CD4-positive, alpha-beta T cell (primary cell): ENCODE measurements at regions not wholly inside any gene's neighbourhood (a gene's known extent, or its start where the extent isn't known, plus 50 kb on each side); places are given as distances from the start of the nearest gene placed in this dataset.

Experiments
- ATAC-seq: fragments of 200-7000 bp; cut with Tn5 transposase; one replicate; pipeline ENCODE4 v1.10.0; 2022; ENCODE audit warnings: mild to moderate bottlenecking; ENCODE audit not compliant: poor library complexity
- CTCF ChIA-PET: fragments of 350-600 bp; sonication (Branson Sonifier 250); formaldehyde crosslinking; loops from one replicate; lab custom pipeline; 2021; ENCODE audit warnings: antibody characterized with exemption, inconsistent platforms; lab: Charles Lee
- POLR2A ChIA-PET: fragments of 350-600 bp; sonication (Branson Sonifier 250); formaldehyde crosslinking; loops from one replicate; lab custom pipeline; 2021; ENCODE audit warnings: antibody characterized with exemption, inconsistent platforms; lab: Charles Lee
- DNase-seq, 14 experiments: peaks; one replicate each; pipeline ENCODE4 v3.0.0-alpha.2; 2013 to 2020; ENCODE audit warnings: mixed read lengths in 2 of 14
- H3K27ac ChIP-seq, 2 donors: one replicate each; pipeline versions ENCODE4 v1.5.1 to v1.7.0; 2013; ENCODE audit warnings: low read length in 2 of 2, low read depth in 1 of 2, mild to moderate bottlenecking in 1 of 2
- H3K27me3 ChIP-seq, 2 experiments: 1 replicate in 1 of 2; 2 replicates in 1 of 2; pipeline versions ENCODE4 v1.6.1 to v1.7.0; 2013; ENCODE audit warnings: low read length in 2 of 2, control low read depth in 1 of 2, mild to moderate bottlenecking in 1 of 2, moderate library complexity in 1 of 2; ENCODE audit not compliant: insufficient read depth in 2 of 2, control insufficient read depth in 1 of 2
- H3K36me3 ChIP-seq: one replicate; pipeline ENCODE4 v1.6.1; 2013; ENCODE audit warnings: low read length, control low read depth; ENCODE audit not compliant: insufficient read depth
- H3K4me1 ChIP-seq: one replicate; pipeline ENCODE4 v1.6.1; 2013; ENCODE audit warnings: low read length, control low read depth; ENCODE audit not compliant: insufficient read depth
- H3K4me3 ChIP-seq: one replicate; pipeline ENCODE4 v1.5.1; 2013; ENCODE audit warnings: mild to moderate bottlenecking, low read length, moderate library complexity
- H3K9me3 ChIP-seq, 2 experiments: 1 replicate in 1 of 2; 2 replicates in 1 of 2; pipeline versions ENCODE4 v1.6.1 to v1.7.0; 2013; ENCODE audit warnings: low read length in 2 of 2, mild to moderate bottlenecking in 2 of 2, control low read depth in 1 of 2, moderate library complexity in 1 of 2; ENCODE audit not compliant: control insufficient read depth in 1 of 2, insufficient read depth in 1 of 2
- H3K27ac Mint-ChIP-seq: one replicate; pipeline ENCODE4 v1.8.0; 2020; ENCODE audit warnings: mixed read lengths
- H3K27me3 Mint-ChIP-seq: one replicate; pipeline ENCODE4 v1.8.0; 2021; ENCODE audit warnings: mixed read lengths
- H3K36me3 Mint-ChIP-seq: one replicate; pipeline ENCODE4 v1.8.0; 2021; ENCODE audit warnings: low read depth, mixed read lengths
- H3K4me1 Mint-ChIP-seq: one replicate; pipeline ENCODE4 v1.8.0; 2021; ENCODE audit warnings: low read depth, mixed read lengths
- H3K4me3 Mint-ChIP-seq: one replicate; pipeline ENCODE4 v1.8.0; 2020; ENCODE audit warnings: mild to moderate bottlenecking, mixed read lengths
- H3K9me3 Mint-ChIP-seq: one replicate; pipeline ENCODE4 v1.8.0; 2020; ENCODE audit warnings: mixed read lengths
- intact Hi-C, 2 experiments: fragments of 100-400 bp; cut with DNase I in 1 of 2; cut with micrococcal nuclease in 1 of 2; formaldehyde crosslinking; loops; one replicate each; pipeline versions ENCODE4 v1.15.1 to v1.9.0; 2023 to 2025; cut with DNase I, micrococcal nuclease
- TF ChIP-seq, protein P1 (sequence below): fragments of 200-600 bp; IDR thresholded peaks from one replicate; pipeline ENCODE4 v1.8.0; 2022; ENCODE audit warnings: antibody characterized with exemption, mild to moderate bottlenecking

DNA sequence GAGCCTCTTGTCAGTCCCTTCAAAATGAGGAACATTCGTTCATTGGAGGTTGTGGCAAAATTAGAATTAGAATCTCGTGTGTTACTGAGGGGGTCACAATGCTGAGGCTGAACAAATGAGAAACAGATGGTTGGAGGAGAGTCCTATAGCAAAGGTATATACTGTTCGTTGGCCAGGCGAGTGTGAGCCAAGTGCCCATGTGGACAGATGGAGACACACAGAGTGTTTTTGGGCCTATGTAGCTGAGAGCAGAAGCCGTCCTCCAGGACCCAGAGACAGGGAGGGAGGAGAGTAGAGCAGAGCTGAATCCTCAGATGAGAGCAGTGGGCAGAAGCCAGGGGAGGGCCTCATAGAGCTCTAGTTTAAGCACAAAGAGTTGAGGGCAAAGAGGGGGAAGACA is 98.9 kb downstream of the NR1D2 start:
- Histone ChIP-seq H3K9me3 (no peaks in the 10 kb centered on the region), H3K4me3 (no peak overlapping the region), H3K27ac (no peak overlapping the region), H3K4me1 (no peaks in the 10 kb centered on the region), H3K27me3 (no peaks in the 10 kb centered on the region), H3K36me3 (no peaks in the 10 kb centered on the region)
- ATAC-seq (no peak), DNase-seq (no peak)
- Mint-ChIP-seq H3K27me3 (no peaks in the 10 kb centered on the region), H3K4me3 (no peak overlapping the region), H3K9me3 (no peaks in the 10 kb centered on the region), H3K36me3 (no peaks in the 10 kb centered on the region), H3K4me1 (no peaks in the 10 kb centered on the region), H3K27ac (no peak overlapping the region)
- TF ChIP-seq, protein P1, sequence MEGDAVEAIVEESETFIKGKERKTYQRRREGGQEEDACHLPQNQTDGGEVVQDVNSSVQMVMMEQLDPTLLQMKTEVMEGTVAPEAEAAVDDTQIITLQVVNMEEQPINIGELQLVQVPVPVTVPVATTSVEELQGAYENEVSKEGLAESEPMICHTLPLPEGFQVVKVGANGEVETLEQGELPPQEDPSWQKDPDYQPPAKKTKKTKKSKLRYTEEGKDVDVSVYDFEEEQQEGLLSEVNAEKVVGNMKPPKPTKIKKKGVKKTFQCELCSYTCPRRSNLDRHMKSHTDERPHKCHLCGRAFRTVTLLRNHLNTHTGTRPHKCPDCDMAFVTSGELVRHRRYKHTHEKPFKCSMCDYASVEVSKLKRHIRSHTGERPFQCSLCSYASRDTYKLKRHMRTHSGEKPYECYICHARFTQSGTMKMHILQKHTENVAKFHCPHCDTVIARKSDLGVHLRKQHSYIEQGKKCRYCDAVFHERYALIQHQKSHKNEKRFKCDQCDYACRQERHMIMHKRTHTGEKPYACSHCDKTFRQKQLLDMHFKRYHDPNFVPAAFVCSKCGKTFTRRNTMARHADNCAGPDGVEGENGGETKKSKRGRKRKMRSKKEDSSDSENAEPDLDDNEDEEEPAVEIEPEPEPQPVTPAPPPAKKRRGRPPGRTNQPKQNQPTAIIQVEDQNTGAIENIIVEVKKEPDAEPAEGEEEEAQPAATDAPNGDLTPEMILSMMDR = no peak
- POLR2A ChIA-PET = no interaction called here
- CTCF ChIA-PET = no interaction called here
- intact Hi-C loops = no loop called here

- Mint-ChIP-seq H3K9me3 (no peaks in the 10 kb centered on the region), H3K27ac (no peak overlapping the region), H3K27me3 (no peaks in the 10 kb centered on the region), H3K36me3 (no peaks in the 10 kb centered on the region), H3K4me1 (no peaks in the 10 kb centered on the region), H3K4me3 (no peak overlapping the region)
- no peak overlapping the region for H3K4me3 ChIP-seq
- TF ChIP-seq, protein P1 = no peak
- H3K27me3 ChIP-seq = no peaks in the 10 kb centered on the region
- intact Hi-C loops = no loop called here
- no peak overlapping the region for H3K27ac ChIP-seq
- CTCF ChIA-PET = no interaction called here
- no peaks in the 10 kb centered on the region for H3K36me3 ChIP-seq
- H3K9me3 ChIP-seq = no peaks in the 10 kb centered on the region
- H3K4me1 ChIP-seq = no peaks in the 10 kb centered on the region
- no peak for DNase-seq
- no peak for ATAC-seq
- POLR2A ChIA-PET = no interaction called here
Observed at GRCh38 chr3:24046214-24046613, 101.1 kb downstream of the NR1D2 start.

- Histone ChIP-seq H3K36me3 (no peaks in the 10 kb centered on the region), H3K4me3 (no peak overlapping the region), H3K27me3 (no peaks in the 10 kb centered on the region), H3K27ac (no peak overlapping the region), H3K4me1 (no peaks in the 10 kb centered on the region), H3K9me3 (no peaks in the 10 kb centered on the region)
- no peak for DNase-seq
- H3K27me3 Mint-ChIP-seq = no peaks in the 10 kb centered on the region
- no peaks in the 10 kb centered on the region for H3K4me1 Mint-ChIP-seq
- no peaks in the 10 kb centered on the region for H3K9me3 Mint-ChIP-seq
- TF ChIP-seq, protein P1 = no peak
- no peaks in the 10 kb centered on the region for H3K36me3 Mint-ChIP-seq
- no peak overlapping the region for H3K27ac Mint-ChIP-seq
- no peak overlapping the region for H3K4me3 Mint-ChIP-seq
- POLR2A ChIA-PET = no interaction called here
- ATAC-seq = no peak
- CTCF ChIA-PET = no interaction called here
- intact Hi-C loops = no loop called here
Observed at GRCh38 chr3:24047513-24047912, 102.4 kb downstream of the NR1D2 start.
